Sigmoid colon (tissue), 4 donors: ENCODE measurements at regions not wholly inside any gene's neighbourhood (a gene's known extent, or its start where the extent isn't known, plus 50 kb on each side); places are given as distances from the start of the nearest gene placed in this dataset.

Experiments
- CTCF ChIP-seq, 4 experiments: fragments of 450-650 bp in 3 of 4; fragments of 200-600 bp in 1 of 4; IDR thresholded peaks; one replicate each; pipeline ENCODE4 v1.5.1; 2016 to 2019; ENCODE audit warnings: antibody characterized with exemption in 4 of 4, mild to moderate bottlenecking in 3 of 4, moderate library complexity in 2 of 4
- EP300 ChIP-seq, 4 donors: sonication (generic); formaldehyde crosslinking; IDR thresholded peaks; one replicate each; pipeline ENCODE4 v1.6.1; 2017; ENCODE audit warnings: antibody characterized with exemption in 4 of 4

- TF ChIP-seq CTCF (IDR thresholded peaks at IDR 0.05) (no peak), EP300 (IDR thresholded peaks at IDR 0.05) (no peak)
Measured at GRCh38 chr2:4192119-4192518, 488.7 kb downstream of the DCDC2C start.
